Stomach (tissue), 4 donors: ENCODE measurements at regions not wholly inside any gene's neighbourhood (a gene's known extent, or its start where the extent isn't known, plus 50 kb on each side); places are given as distances from the start of the nearest gene placed in this dataset.
"Not testable (repeated sequence)": the region's sequence is repeated elsewhere in the genome, so short reads cannot be mapped to it uniquely, and the experiment has no call there.

Experiments
- POLR2A ChIP-seq, 4 donors: fragments of 450-650 bp; IDR thresholded peaks; one replicate each; pipeline ENCODE4 v1.6.1; 2016; ENCODE audit warnings: antibody characterized with exemption in 4 of 4, control low read depth in 2 of 4, mild to moderate bottlenecking in 1 of 4, moderate library complexity in 1 of 4
- TF ChIP-seq, protein P1 (sequence below), 7 experiments: fragments of 450-650 bp in 4 of 7; fragments of 200-600 bp in 3 of 7; sonication (generic) in 3 of 7; IDR thresholded peaks; one replicate each; pipeline ENCODE4 v1.5.1; 2016 to 2019; ENCODE audit warnings: antibody characterized with exemption in 7 of 7, control low read depth in 2 of 7, mild to moderate bottlenecking in 1 of 7

DNA sequence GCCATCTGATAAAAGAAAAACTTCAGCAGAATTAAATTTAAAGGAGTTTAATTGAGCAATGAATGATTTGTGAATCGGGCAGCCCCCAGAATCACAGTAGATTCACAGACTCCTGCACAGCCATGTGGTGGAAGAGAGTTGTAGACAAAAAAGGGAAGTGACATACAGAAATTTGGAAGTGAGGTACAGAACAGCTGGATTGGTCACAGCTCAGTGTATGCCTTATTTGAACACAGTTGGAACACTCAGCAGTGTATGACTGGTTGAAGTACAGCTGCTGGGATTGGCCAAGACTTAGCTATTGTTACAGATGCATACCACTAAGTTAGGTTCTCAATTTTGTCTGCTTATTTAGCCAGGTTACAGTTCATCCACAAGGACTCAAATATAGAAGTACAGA is 213.9 kb upstream of the TMEM260 start:
- not testable (repeated sequence) for TF ChIP-seq POLR2A (IDR thresholded peaks at IDR 0.05)
- TF ChIP-seq, protein P1, sequence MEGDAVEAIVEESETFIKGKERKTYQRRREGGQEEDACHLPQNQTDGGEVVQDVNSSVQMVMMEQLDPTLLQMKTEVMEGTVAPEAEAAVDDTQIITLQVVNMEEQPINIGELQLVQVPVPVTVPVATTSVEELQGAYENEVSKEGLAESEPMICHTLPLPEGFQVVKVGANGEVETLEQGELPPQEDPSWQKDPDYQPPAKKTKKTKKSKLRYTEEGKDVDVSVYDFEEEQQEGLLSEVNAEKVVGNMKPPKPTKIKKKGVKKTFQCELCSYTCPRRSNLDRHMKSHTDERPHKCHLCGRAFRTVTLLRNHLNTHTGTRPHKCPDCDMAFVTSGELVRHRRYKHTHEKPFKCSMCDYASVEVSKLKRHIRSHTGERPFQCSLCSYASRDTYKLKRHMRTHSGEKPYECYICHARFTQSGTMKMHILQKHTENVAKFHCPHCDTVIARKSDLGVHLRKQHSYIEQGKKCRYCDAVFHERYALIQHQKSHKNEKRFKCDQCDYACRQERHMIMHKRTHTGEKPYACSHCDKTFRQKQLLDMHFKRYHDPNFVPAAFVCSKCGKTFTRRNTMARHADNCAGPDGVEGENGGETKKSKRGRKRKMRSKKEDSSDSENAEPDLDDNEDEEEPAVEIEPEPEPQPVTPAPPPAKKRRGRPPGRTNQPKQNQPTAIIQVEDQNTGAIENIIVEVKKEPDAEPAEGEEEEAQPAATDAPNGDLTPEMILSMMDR (IDR thresholded peaks at IDR 0.05): not testable (repeated sequence)
